ENCODE measurements at regions not wholly inside any gene's neighbourhood (a gene's known extent, or its start where the extent isn't known, plus 50 kb on each side); places are given as distances from the start of the nearest gene placed in this dataset.
"Not testable (repeated sequence)": the region's sequence is repeated elsewhere in the genome, so short reads cannot be mapped to it uniquely, and the experiment has no call there.

DNA sequence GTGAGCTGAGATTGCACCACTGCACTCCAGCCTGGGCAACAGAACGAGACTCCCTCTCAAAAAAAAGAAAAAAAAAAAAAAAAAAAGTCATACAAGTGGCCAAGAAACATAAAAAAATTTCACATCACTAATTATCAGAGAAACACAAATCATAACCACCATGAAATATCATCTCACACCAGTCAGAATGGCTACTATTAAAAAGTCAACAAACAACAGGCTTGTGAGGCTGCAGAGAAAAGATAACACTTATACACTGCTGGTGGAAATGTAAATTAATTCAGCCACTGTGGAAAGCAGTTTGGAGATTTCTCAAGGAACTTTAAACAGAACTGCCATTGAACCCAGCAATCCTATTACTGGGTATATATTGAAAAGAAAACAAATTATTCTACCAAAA lies 291.1 kb upstream of the MCTP2 start:
- H3K9me3 ChIP-seq: no peaks in the 10 kb centered on the region
- no peaks in the 10 kb centered on the region for H3K4me1 ChIP-seq (ENCODE audit: control insufficient read depth in 1 of 2, low read depth in 2 of 2)
- ATAC-seq (ENCODE audit: insufficient number of reproducible peaks, low FRiP score, low read depth) (no peak), DNase-seq (ENCODE audit: low spot score) (no peak)
- TF ChIP-seq, protein P1, sequence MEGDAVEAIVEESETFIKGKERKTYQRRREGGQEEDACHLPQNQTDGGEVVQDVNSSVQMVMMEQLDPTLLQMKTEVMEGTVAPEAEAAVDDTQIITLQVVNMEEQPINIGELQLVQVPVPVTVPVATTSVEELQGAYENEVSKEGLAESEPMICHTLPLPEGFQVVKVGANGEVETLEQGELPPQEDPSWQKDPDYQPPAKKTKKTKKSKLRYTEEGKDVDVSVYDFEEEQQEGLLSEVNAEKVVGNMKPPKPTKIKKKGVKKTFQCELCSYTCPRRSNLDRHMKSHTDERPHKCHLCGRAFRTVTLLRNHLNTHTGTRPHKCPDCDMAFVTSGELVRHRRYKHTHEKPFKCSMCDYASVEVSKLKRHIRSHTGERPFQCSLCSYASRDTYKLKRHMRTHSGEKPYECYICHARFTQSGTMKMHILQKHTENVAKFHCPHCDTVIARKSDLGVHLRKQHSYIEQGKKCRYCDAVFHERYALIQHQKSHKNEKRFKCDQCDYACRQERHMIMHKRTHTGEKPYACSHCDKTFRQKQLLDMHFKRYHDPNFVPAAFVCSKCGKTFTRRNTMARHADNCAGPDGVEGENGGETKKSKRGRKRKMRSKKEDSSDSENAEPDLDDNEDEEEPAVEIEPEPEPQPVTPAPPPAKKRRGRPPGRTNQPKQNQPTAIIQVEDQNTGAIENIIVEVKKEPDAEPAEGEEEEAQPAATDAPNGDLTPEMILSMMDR (IDR thresholded peaks at IDR 0.05): no peak
- no peak overlapping the region for H3K27ac ChIP-seq
- no peak overlapping the region for H3K4me3 ChIP-seq
- H3K27me3 ChIP-seq (replicated peaks; ENCODE audit: insufficient read depth): no peaks in the 10 kb centered on the region
- H3K36me3 ChIP-seq: no peaks in the 10 kb centered on the region

DNA sequence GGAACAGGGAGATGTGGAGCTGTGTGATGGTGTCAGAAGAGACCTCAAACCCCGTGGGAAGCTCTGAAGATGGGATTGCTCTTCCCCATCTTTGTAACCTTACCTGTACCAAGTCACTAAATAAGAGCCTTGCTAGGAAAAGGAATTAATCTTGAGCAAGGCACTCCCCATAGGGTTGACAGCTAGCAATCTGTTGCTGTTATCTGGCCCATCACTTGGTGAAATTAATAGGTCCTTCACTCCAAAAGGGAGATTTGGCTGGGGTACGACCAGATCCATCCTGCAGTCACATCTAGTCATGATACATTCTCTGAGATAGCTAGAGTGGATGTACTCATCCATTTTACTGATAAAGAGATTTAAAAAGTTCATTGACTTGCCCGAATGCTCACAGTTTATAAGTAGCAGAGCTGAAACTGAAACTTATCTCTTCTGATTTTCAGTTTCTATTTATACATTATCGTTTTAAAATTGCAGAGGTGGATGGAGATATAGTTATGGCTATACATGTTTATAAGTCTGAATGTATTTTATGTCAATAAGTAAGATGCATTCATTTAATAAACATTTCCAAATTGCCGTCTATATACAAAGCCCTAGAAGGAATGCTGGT lies 299.1 kb upstream of the MCTP2 start:
- H3K27ac ChIP-seq: no peak overlapping the region
- H3K4me1 ChIP-seq (ENCODE audit: control insufficient read depth in 1 of 2, low read depth in 2 of 2): no peaks in the 10 kb centered on the region
- DNase-seq (ENCODE audit: low spot score): no peak
- no peaks in the 10 kb centered on the region for H3K27me3 ChIP-seq (replicated peaks; ENCODE audit: insufficient read depth)
- no peak overlapping the region for H3K4me3 ChIP-seq
- no peaks in the 10 kb centered on the region for H3K36me3 ChIP-seq
- no peaks in the 10 kb centered on the region for H3K9me3 ChIP-seq
- TF ChIP-seq, protein P1 (IDR thresholded peaks at IDR 0.05): no peak
- no peak for ATAC-seq (ENCODE audit: insufficient number of reproducible peaks, low FRiP score, low read depth)

DNA sequence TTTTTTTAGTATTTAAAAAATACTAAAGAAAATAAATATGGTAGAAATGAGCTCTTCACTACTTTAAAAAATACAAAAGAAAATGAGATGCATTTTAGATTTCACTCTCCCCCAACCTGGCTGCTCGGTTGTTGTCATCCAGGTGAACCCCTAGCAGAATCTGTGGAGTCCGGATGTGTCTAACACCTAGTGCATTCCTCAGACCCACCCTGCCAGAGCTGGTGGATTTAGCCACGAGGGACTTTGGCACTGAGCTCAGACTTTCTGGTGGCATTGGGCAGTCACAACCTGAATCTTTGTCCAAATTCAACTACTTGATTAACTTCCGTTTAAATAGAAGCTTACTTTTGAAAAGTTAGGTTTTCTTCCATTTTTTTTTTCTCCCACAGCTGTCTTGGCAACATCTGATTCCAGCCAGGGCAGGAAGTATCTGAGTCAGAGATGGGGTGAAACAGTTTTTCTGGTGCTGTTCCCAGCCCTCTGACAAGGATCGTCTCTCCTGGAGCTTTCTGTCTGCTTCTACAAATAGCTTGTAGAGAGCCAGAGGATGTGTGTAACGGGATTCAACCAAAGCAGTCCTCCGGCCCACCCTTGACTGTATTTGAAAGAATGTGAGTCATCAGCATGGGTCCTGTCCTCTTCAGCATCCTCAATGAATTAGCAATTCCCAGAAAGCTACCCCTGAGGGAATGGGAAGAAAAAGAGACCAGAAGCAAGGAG lies 301.8 kb upstream of the MCTP2 start:
- ATAC-seq (ENCODE audit: insufficient number of reproducible peaks, low FRiP score, low read depth) (no peak), DNase-seq (ENCODE audit: low spot score) (no peak)
- Histone ChIP-seq H3K36me3 (no peaks in the 10 kb centered on the region), H3K9me3 (no peaks in the 10 kb centered on the region), H3K27ac (no peak overlapping the region), H3K4me3 (no peak overlapping the region), H3K4me1 (ENCODE audit: control insufficient read depth in 1 of 2, low read depth in 2 of 2) (no peaks in the 10 kb centered on the region), H3K27me3 (replicated peaks; ENCODE audit: insufficient read depth) (no peaks in the 10 kb centered on the region)
- TF ChIP-seq, protein P1 (IDR thresholded peaks at IDR 0.05): no peak

DNA sequence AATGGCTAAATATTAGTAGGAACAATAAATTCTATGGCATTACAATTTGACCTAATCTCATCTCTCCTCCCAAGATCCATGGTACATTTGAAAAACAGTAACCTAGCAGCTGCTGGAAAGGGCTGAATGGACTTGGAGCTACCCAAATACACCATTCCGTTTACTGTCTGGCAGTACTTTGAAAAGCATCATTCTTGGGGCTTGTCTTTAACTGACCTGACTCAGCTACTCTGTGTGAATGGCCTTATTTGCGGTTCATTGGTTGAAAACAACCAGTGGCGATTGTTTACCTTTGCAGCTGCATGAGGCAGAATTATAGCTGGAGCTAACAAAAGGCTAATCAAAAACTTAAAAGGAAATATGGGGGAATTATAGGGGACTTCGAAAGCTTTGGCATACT lies 311.2 kb upstream of the MCTP2 start:
- Histone ChIP-seq H3K36me3 (no peaks in the 10 kb centered on the region), H3K27ac (no peak overlapping the region), H3K27me3 (replicated peaks; ENCODE audit: insufficient read depth) (no peaks in the 10 kb centered on the region), H3K4me3 (no peak overlapping the region), H3K4me1 (ENCODE audit: control insufficient read depth in 1 of 2, low read depth in 2 of 2) (no peaks in the 10 kb centered on the region), H3K9me3 (no peaks in the 10 kb centered on the region)
- no peak for DNase-seq (ENCODE audit: low spot score)
- TF ChIP-seq, protein P1 (IDR thresholded peaks at IDR 0.05): no peak
- no peak for ATAC-seq (ENCODE audit: insufficient number of reproducible peaks, low FRiP score, low read depth)

DNA sequence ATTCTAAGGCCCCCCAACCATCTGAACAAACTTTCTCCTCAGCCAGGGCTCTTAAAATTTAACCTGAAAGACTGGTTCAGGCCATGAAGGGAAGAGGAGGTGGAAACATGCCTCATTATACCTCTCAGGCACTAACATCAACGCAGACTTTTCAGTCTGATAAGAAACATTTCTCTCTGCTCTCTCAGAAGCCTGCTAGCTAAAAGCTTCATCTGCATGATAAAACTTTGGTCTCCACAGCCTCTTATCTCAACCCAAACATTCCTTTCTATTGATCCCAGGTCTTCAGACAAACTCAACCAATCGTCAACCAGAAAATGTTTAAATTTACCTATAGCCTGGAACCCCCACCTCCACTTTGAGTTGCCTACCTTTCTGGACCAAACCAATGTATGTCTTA lies 312.6 kb upstream of the MCTP2 start:
- H3K9me3 ChIP-seq; ATAC-seq (ENCODE audit: insufficient number of reproducible peaks, low FRiP score, low read depth); H3K4me3 ChIP-seq; H3K36me3 ChIP-seq; H3K27ac ChIP-seq; H3K4me1 ChIP-seq (ENCODE audit: control insufficient read depth in 1 of 2, low read depth in 2 of 2); DNase-seq (ENCODE audit: low spot score); H3K27me3 ChIP-seq (replicated peaks; ENCODE audit: insufficient read depth): not testable (repeated sequence)
